ENCODE measurements at regions not wholly inside any gene's neighbourhood (a gene's known extent, or its start where the extent isn't known, plus 50 kb on each side); places are given as distances from the start of the nearest gene placed in this dataset.
A peak's percentile ranks its signal among the peaks of the same experiment; 100 is the strongest.
"Not testable (repeated sequence)": the region's sequence is repeated elsewhere in the genome, so short reads cannot be mapped to it uniquely, and the experiment has no call there.

- Histone ChIP-seq H3K79me1 (ENCODE audit: low read length) (no peaks in the 10 kb centered on the region), H3K9ac (ENCODE audit: low read length) (no peak overlapping the region), H3K27me3 (ENCODE audit: insufficient read depth, low read length, poor library complexity) (no peaks in the 10 kb centered on the region), H3K4me1 (ENCODE audit: control insufficient read depth, low read depth, low read length) (no peaks in the 10 kb centered on the region), H3K4ac (ENCODE audit: low read depth, low read length) (no peak overlapping the region), H3K23ac (ENCODE audit: low read length) (no peak overlapping the region), H3K27ac (ENCODE audit: low read depth, low read length) (no peak overlapping the region), H3K18ac (ENCODE audit: low read length) (no peak overlapping the region), H2BK5ac (ENCODE audit: low read length) (no peak overlapping the region), H2BK120ac (ENCODE audit: low read depth, low read length) (no peak overlapping the region), H3K4me3 (ENCODE audit: low read length) (no peak overlapping the region), H4K5ac (ENCODE audit: low read length) (no peak overlapping the region), H3K4me2 (ENCODE audit: low read length) (no peak overlapping the region), H4K8ac (ENCODE audit: low read depth, low read length) (no peak overlapping the region), H2AK5ac (ENCODE audit: low read length) (no peak overlapping the region), H3K79me2 (ENCODE audit: control insufficient read depth, insufficient read depth, low read length) (no peaks in the 10 kb centered on the region), H3K36me3 (ENCODE audit: control insufficient read depth, insufficient read depth, low read length) (no peaks in the 10 kb centered on the region), H3K56ac (ENCODE audit: low read length) (no peak overlapping the region), H2BK15ac (replicated peaks; ENCODE audit: low read depth) (no peak overlapping the region)
- DNase-seq, result no peak
- WGBS (ENCODE audit: extremely low coverage, insufficient coverage, low lambda C conversion rate), result no CpG with 5 or more reads among the region's 1 CpG
Observed at GRCh38 chr3:174482541-174482940, 376.6 kb upstream of the NAALADL2 start.

- H3K18ac ChIP-seq (ENCODE audit: low read length), result no peak overlapping the region
- H3K23ac ChIP-seq (ENCODE audit: low read length), result no peak overlapping the region
- H4K5ac ChIP-seq (ENCODE audit: low read length), result no peak overlapping the region
- H2AK5ac ChIP-seq (ENCODE audit: low read length), result no peak overlapping the region
- no peak overlapping the region for H4K8ac ChIP-seq (ENCODE audit: low read depth, low read length)
- no peaks in the 10 kb centered on the region for H3K4me1 ChIP-seq (ENCODE audit: control insufficient read depth, low read depth, low read length)
- no peak overlapping the region for H3K9ac ChIP-seq (ENCODE audit: low read length)
- no peak overlapping the region for H2BK120ac ChIP-seq (ENCODE audit: low read depth, low read length)
- H3K4me2 ChIP-seq (ENCODE audit: low read length), result no peak overlapping the region
- DNase-seq, result peak; percentile 0
- no peaks in the 10 kb centered on the region for H3K79me2 ChIP-seq (ENCODE audit: control insufficient read depth, insufficient read depth, low read length)
- no peak overlapping the region for H3K4ac ChIP-seq (ENCODE audit: low read depth, low read length)
- H3K4me3 ChIP-seq (ENCODE audit: low read length), result no peak overlapping the region
- H2BK15ac ChIP-seq (replicated peaks; ENCODE audit: low read depth), result no peak overlapping the region
- H3K36me3 ChIP-seq (ENCODE audit: control insufficient read depth, insufficient read depth, low read length), result no peaks in the 10 kb centered on the region
- no peaks in the 10 kb centered on the region for H3K27me3 ChIP-seq (ENCODE audit: insufficient read depth, low read length, poor library complexity)
- H3K56ac ChIP-seq (ENCODE audit: low read length), result no peak overlapping the region
- no peaks in the 10 kb centered on the region for H3K79me1 ChIP-seq (ENCODE audit: low read length)
- no peak overlapping the region for H3K27ac ChIP-seq (ENCODE audit: low read depth, low read length)
- WGBS (ENCODE audit: extremely low coverage, insufficient coverage, low lambda C conversion rate), result no CpG with 5 or more reads among the region's 1 CpG
- H2BK5ac ChIP-seq (ENCODE audit: low read length), result no peak overlapping the region
Observed at GRCh38 chr3:174483254-174483653, 375.9 kb upstream of the NAALADL2 start.

GRCh38 chr3:174483856-174484255 is 375.3 kb upstream of the NAALADL2 start:
- H3K4me1 ChIP-seq (ENCODE audit: control insufficient read depth, low read depth, low read length); H3K9ac ChIP-seq (ENCODE audit: low read length); H2BK5ac ChIP-seq (ENCODE audit: low read length); H2AK5ac ChIP-seq (ENCODE audit: low read length); H3K23ac ChIP-seq (ENCODE audit: low read length); H3K18ac ChIP-seq (ENCODE audit: low read length); H3K56ac ChIP-seq (ENCODE audit: low read length); DNase-seq; H4K8ac ChIP-seq (ENCODE audit: low read depth, low read length); H3K79me1 ChIP-seq (ENCODE audit: low read length); H4K5ac ChIP-seq (ENCODE audit: low read length); H3K4me3 ChIP-seq (ENCODE audit: low read length); H3K4ac ChIP-seq (ENCODE audit: low read depth, low read length); H2BK15ac ChIP-seq (replicated peaks; ENCODE audit: low read depth); H3K27me3 ChIP-seq (ENCODE audit: insufficient read depth, low read length, poor library complexity); H3K27ac ChIP-seq (ENCODE audit: low read depth, low read length); H3K4me2 ChIP-seq (ENCODE audit: low read length); H2BK120ac ChIP-seq (ENCODE audit: low read depth, low read length); H3K36me3 ChIP-seq (ENCODE audit: control insufficient read depth, insufficient read depth, low read length); H3K79me2 ChIP-seq (ENCODE audit: control insufficient read depth, insufficient read depth, low read length): not testable (repeated sequence)
- WGBS (ENCODE audit: extremely low coverage, insufficient coverage, low lambda C conversion rate), result no CpG with 5 or more reads among the region's 7 CpGs

GRCh38 chr3:174488527-174488926 is 370.6 kb upstream of the NAALADL2 start:
- Histone ChIP-seq H2BK120ac (ENCODE audit: low read depth, low read length) (no peak overlapping the region), H3K36me3 (ENCODE audit: control insufficient read depth, insufficient read depth, low read length) (no peaks in the 10 kb centered on the region), H4K8ac (ENCODE audit: low read depth, low read length) (no peak overlapping the region), H3K9ac (ENCODE audit: low read length) (no peak overlapping the region), H2BK5ac (ENCODE audit: low read length) (no peak overlapping the region), H3K4ac (ENCODE audit: low read depth, low read length) (no peak overlapping the region), H3K27me3 (ENCODE audit: insufficient read depth, low read length, poor library complexity) (no peaks in the 10 kb centered on the region), H3K4me1 (ENCODE audit: control insufficient read depth, low read depth, low read length) (no peaks in the 10 kb centered on the region), H4K5ac (ENCODE audit: low read length) (no peak overlapping the region), H3K79me1 (ENCODE audit: low read length) (no peaks in the 10 kb centered on the region), H3K27ac (ENCODE audit: low read depth, low read length) (no peak overlapping the region), H3K79me2 (ENCODE audit: control insufficient read depth, insufficient read depth, low read length) (no peaks in the 10 kb centered on the region), H3K4me3 (ENCODE audit: low read length) (no peak overlapping the region), H2AK5ac (ENCODE audit: low read length) (no peak overlapping the region), H2BK15ac (replicated peaks; ENCODE audit: low read depth) (no peak overlapping the region), H3K4me2 (ENCODE audit: low read length) (no peak overlapping the region), H3K56ac (ENCODE audit: low read length) (no peak overlapping the region), H3K18ac (ENCODE audit: low read length) (no peak overlapping the region), H3K23ac (ENCODE audit: low read length) (no peak overlapping the region)
- DNase-seq, result no peak
- WGBS (ENCODE audit: extremely low coverage, insufficient coverage, low lambda C conversion rate), result no CpG with 5 or more reads among the region's 2 CpGs

GRCh38 chr3:174495311-174495710 is 363.8 kb upstream of the NAALADL2 start:
- H3K79me1 ChIP-seq (ENCODE audit: low read length), result no peaks in the 10 kb centered on the region
- no peak for DNase-seq
- WGBS (ENCODE audit: extremely low coverage, insufficient coverage, low lambda C conversion rate), result no CpG with 5 or more reads among the region's 4 CpGs
- no peak overlapping the region for H2AK5ac ChIP-seq (ENCODE audit: low read length)
- no peak overlapping the region for H3K23ac ChIP-seq (ENCODE audit: low read length)
- H3K4me1 ChIP-seq (ENCODE audit: control insufficient read depth, low read depth, low read length), result no peaks in the 10 kb centered on the region
- H3K27me3 ChIP-seq (ENCODE audit: insufficient read depth, low read length, poor library complexity), result no peaks in the 10 kb centered on the region
- H3K4me3 ChIP-seq (ENCODE audit: low read length), result no peak overlapping the region
- no peak overlapping the region for H3K27ac ChIP-seq (ENCODE audit: low read depth, low read length)
- no peaks in the 10 kb centered on the region for H3K79me2 ChIP-seq (ENCODE audit: control insufficient read depth, insufficient read depth, low read length)
- H3K4me2 ChIP-seq (ENCODE audit: low read length), result no peak overlapping the region
- no peak overlapping the region for H2BK120ac ChIP-seq (ENCODE audit: low read depth, low read length)
- no peaks in the 10 kb centered on the region for H3K36me3 ChIP-seq (ENCODE audit: control insufficient read depth, insufficient read depth, low read length)
- H3K56ac ChIP-seq (ENCODE audit: low read length), result no peak overlapping the region
- H3K4ac ChIP-seq (ENCODE audit: low read depth, low read length), result no peak overlapping the region
- H2BK15ac ChIP-seq (replicated peaks; ENCODE audit: low read depth), result no peak overlapping the region
- no peak overlapping the region for H3K9ac ChIP-seq (ENCODE audit: low read length)
- H4K8ac ChIP-seq (ENCODE audit: low read depth, low read length), result no peak overlapping the region
- H2BK5ac ChIP-seq (ENCODE audit: low read length), result no peak overlapping the region
- no peak overlapping the region for H4K5ac ChIP-seq (ENCODE audit: low read length)
- H3K18ac ChIP-seq (ENCODE audit: low read length), result no peak overlapping the region

- H2BK15ac ChIP-seq (replicated peaks; ENCODE audit: low read depth), result no peak overlapping the region
- H4K8ac ChIP-seq (ENCODE audit: low read depth, low read length), result no peak overlapping the region
- H3K27me3 ChIP-seq (ENCODE audit: insufficient read depth, low read length, poor library complexity), result no peaks in the 10 kb centered on the region
- no peak overlapping the region for H3K4ac ChIP-seq (ENCODE audit: low read depth, low read length)
- H3K79me1 ChIP-seq (ENCODE audit: low read length), result no peaks in the 10 kb centered on the region
- no peaks in the 10 kb centered on the region for H3K79me2 ChIP-seq (ENCODE audit: control insufficient read depth, insufficient read depth, low read length)
- H3K4me1 ChIP-seq (ENCODE audit: control insufficient read depth, low read depth, low read length), result no peaks in the 10 kb centered on the region
- no CpG with 5 or more reads among the region's 1 CpG for WGBS (ENCODE audit: extremely low coverage, insufficient coverage, low lambda C conversion rate)
- no peak overlapping the region for H3K9ac ChIP-seq (ENCODE audit: low read length)
- no peak for DNase-seq
- H3K23ac ChIP-seq (ENCODE audit: low read length), result no peak overlapping the region
- no peak overlapping the region for H3K27ac ChIP-seq (ENCODE audit: low read depth, low read length)
- H4K5ac ChIP-seq (ENCODE audit: low read length), result no peak overlapping the region
- no peak overlapping the region for H3K4me2 ChIP-seq (ENCODE audit: low read length)
- no peak overlapping the region for H2BK5ac ChIP-seq (ENCODE audit: low read length)
- H2BK120ac ChIP-seq (ENCODE audit: low read depth, low read length), result no peak overlapping the region
- no peak overlapping the region for H3K4me3 ChIP-seq (ENCODE audit: low read length)
- H3K36me3 ChIP-seq (ENCODE audit: control insufficient read depth, insufficient read depth, low read length), result no peaks in the 10 kb centered on the region
- H3K56ac ChIP-seq (ENCODE audit: low read length), result no peak overlapping the region
- H3K18ac ChIP-seq (ENCODE audit: low read length), result no peak overlapping the region
- H2AK5ac ChIP-seq (ENCODE audit: low read length), result no peak overlapping the region
Observed at GRCh38 chr3:174495928-174496327, 363.2 kb upstream of the NAALADL2 start.

Measured in mesendoderm (in vitro differentiated cells).